ENCODE measurements at regions not wholly inside any gene's neighbourhood (a gene's known extent, or its start where the extent isn't known, plus 50 kb on each side); places are given as distances from the start of the nearest gene placed in this dataset.

DNA sequence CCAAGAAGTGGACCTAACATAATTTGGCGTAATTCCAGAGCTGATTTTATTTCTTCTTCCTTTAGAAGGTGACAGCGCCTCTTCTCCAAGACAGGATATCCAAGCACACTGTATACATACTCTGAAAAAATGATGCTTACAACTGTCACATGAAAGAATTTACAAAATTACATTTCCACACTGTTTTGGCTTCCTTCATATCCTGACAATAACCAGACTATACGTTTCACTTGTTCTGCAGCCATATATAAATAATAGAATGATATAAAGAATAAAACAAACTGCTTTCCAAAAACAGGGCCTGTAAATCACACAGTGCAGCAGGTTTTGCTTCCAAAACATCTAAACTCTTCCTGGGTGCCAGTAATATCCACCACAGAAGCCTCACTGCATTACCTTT is 141.6 kb downstream of the FBXO8 start:
- Histone ChIP-seq H3K79me2 (ENCODE audit: control insufficient read depth in 1 of 2, insufficient read depth in 2 of 2, low read length in 2 of 2) (no peaks in the 10 kb centered on the region), H3K18ac (ENCODE audit: extremely low read depth, low read length) (no peak overlapping the region), H3K14ac (ENCODE audit: insufficient read length) (no peak overlapping the region), H4K91ac (replicated peaks; ENCODE audit: insufficient read length, low read length) (no peak overlapping the region), H2BK12ac (ENCODE audit: low read depth, low read length) (no peak overlapping the region), H3K4me2 (ENCODE audit: insufficient read depth in 1 of 2, low read depth in 2 of 2, low read length in 2 of 2) (no peak overlapping the region), H4K20me1 (replicated peaks in 1 of 2; ENCODE audit: control insufficient read depth in 1 of 2, insufficient read depth in 2 of 2, low read length in 2 of 2) (no peaks in the 10 kb centered on the region), H3K4me1 (replicated peaks in 1 of 4; ENCODE audit: control insufficient read depth in 3 of 4, insufficient read depth in 4 of 4, low read length in 3 of 4) (no peaks in the 10 kb centered on the region), H3K4ac (replicated peaks; ENCODE audit: insufficient read length, low read depth, low read length) (no peak overlapping the region), H3K23ac (ENCODE audit: insufficient read length) (no peak overlapping the region), H3K79me1 (ENCODE audit: low read depth, low read length) (no peaks in the 10 kb centered on the region), H3K4me3 (ENCODE audit: extremely low read depth in 1 of 4, insufficient read depth in 2 of 4, low read depth in 3 of 4, low read length in 4 of 4) (no peak overlapping the region), H3K9ac (replicated peaks in 1 of 4; ENCODE audit: extremely low read depth in 1 of 4, low read depth in 3 of 4, low read length in 3 of 4) (no peak overlapping the region), H3K27ac (ENCODE audit: low read depth, low read length) (no peak overlapping the region), H3K23me2 (ENCODE audit: low read depth, low read length) (no peaks in the 10 kb centered on the region), H4K5ac (ENCODE audit: insufficient read length, low read depth, low read length) (no peak overlapping the region), H3K56ac (replicated peaks; ENCODE audit: insufficient read length, low read depth, low read length) (no peak overlapping the region), H2BK5ac (ENCODE audit: low read depth, low read length) (no peak overlapping the region), H2AFZ (ENCODE audit: low read length) (no peak overlapping the region), H2BK15ac (ENCODE audit: low read length) (no peak overlapping the region), H3K9me3 (ENCODE audit: insufficient read depth in 2 of 2, low read depth in 1 of 2, low read length in 1 of 2) (no peaks in the 10 kb centered on the region), H2BK20ac (ENCODE audit: low read length) (no peak overlapping the region), H3K36me3 (ENCODE audit: control insufficient read depth in 2 of 4, insufficient read depth in 4 of 4, low read length in 3 of 4) (no peaks in the 10 kb centered on the region), H3K27me3 (replicated peaks in 1 of 4; ENCODE audit: control insufficient read depth in 3 of 4, extremely low read depth in 1 of 4, insufficient read depth in 3 of 4, low read length in 3 of 4) (no peaks in the 10 kb centered on the region), H2AK5ac (ENCODE audit: low read depth, low read length) (no peak overlapping the region), H2BK120ac (replicated peaks; ENCODE audit: low read depth, low read length) (no peak overlapping the region), H4K8ac (ENCODE audit: extremely low read depth, insufficient read depth, low read length) (no peak overlapping the region)
- FAIRE-seq (no peak), DNase-seq (ENCODE audit: low read depth in 1 of 2, low spot score in 2 of 2) (no peak)
- 95% methylated on average over 3 of the region's 3 CpGs; no CpG with 5 or more reads in 1 of the 2 experiments for WGBS, 2 experiments (ENCODE audit: extremely low coverage in 1 of 2, insufficient coverage in 1 of 2, insufficient read length in 1 of 2, insufficient replicate concordance in 2 of 2, low coverage in 1 of 2, low lambda C conversion rate in 2 of 2, missing lambda C conversion rate in 1 of 2)
- ChIA-PET CTCF (ENCODE audit: partially characterized antibody) (no interaction called here), POLR2A (ENCODE audit: partially characterized antibody) (no interaction called here)
- no peak for TF ChIP-seq CREB1 (IDR thresholded peaks at IDR 0.05)
- TF ChIP-seq SP4 (IDR thresholded peaks at IDR 0.05; ENCODE audit: low read length), result no peak
- TF ChIP-seq ZNF274 (IDR thresholded peaks at IDR 0.05; ENCODE audit: borderline replicate concordance, extremely low read depth, low read length), result no peak
- TF ChIP-seq, protein P1, sequence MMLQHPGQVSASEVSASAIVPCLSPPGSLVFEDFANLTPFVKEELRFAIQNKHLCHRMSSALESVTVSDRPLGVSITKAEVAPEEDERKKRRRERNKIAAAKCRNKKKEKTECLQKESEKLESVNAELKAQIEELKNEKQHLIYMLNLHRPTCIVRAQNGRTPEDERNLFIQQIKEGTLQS (IDR thresholded peaks at IDR 0.05; ENCODE audit: insufficient read depth, low read depth, low read length), result no peak
